Adrenal gland (tissue), 9 donors: ENCODE measurements at regions not wholly inside any gene's neighbourhood (a gene's known extent, or its start where the extent isn't known, plus 50 kb on each side); places are given as distances from the start of the nearest gene placed in this dataset.
"Not testable (repeated sequence)": the region's sequence is repeated elsewhere in the genome, so short reads cannot be mapped to it uniquely, and the experiment has no call there.

Experiments used
- DNase-seq, 7 donors: peaks; one replicate each; pipeline ENCODE4 v3.0.0-alpha.2; 2019 to 2020
- H3K27ac ChIP-seq, 5 donors: fragments of 200-600 bp; sonication (generic) in 4 of 5; 1 replicate in 3 of 5; 2 replicates in 2 of 5; pipeline versions ENCODE4 v1.5.1 to v1.8.0; 2016 to 2020; ENCODE audit warnings: mild to moderate bottlenecking in 1 of 5
- H3K27me3 ChIP-seq: fragments of 200-600 bp; 2 replicates; pipeline ENCODE4 v1.8.0; 2021
- H3K36me3 ChIP-seq, 2 donors: fragments of 200-600 bp; replicated peaks in 1 of 2; 1 replicate in 1 of 2; 2 replicates in 1 of 2; pipeline versions ENCODE4 v1.5.1 to v1.8.0; 2018 to 2022
- H3K4me1 ChIP-seq, 2 donors: fragments of 200-600 bp; replicated peaks in 1 of 2; 1 replicate in 1 of 2; 2 replicates in 1 of 2; pipeline versions ENCODE4 v1.5.1 to v1.8.0; 2018 to 2021
- H3K4me3 ChIP-seq, 4 donors: fragments of 200-600 bp; sonication (generic) in 3 of 4; one replicate each; pipeline ENCODE4 v1.5.1; 2016 to 2018
- H3K9me3 ChIP-seq, 3 donors: fragments of 200-600 bp; sonication (generic) in 1 of 3; replicated peaks in 1 of 3; 1 replicate in 2 of 3; 2 replicates in 1 of 3; pipeline versions ENCODE4 v1.5.1 to v1.8.0; 2016 to 2021
- POLR2A ChIP-seq, 2 donors: fragments of 450-650 bp; IDR thresholded peaks; one replicate each; pipeline ENCODE4 v1.6.1; 2017; ENCODE audit warnings: antibody characterized with exemption in 2 of 2, mild to moderate bottlenecking in 2 of 2, moderate library complexity in 1 of 2
- WGBS, 4 donors: extraction: QIAGEN DNeasy Blood & Tissue Kit in 2 of 4; methylation state at CpG; one replicate each; pipeline versions ENCODE4 v1.1.5 to v1.1.7; 2013 to 2017; 5-methylcytosine and 5-hydroxymethylcytosine counted together
- intact Hi-C, 2 donors: fragments of 100-400 bp; cut with DNase I; formaldehyde crosslinking; loops; one replicate each; pipeline versions ENCODE4 v1.14.1 to v1.15.0; 2022 to 2023
- TF ChIP-seq, protein P1 (sequence below), 6 experiments: fragments of 450-650 bp in 4 of 6; fragments of 200-600 bp in 2 of 6; sonication (generic) in 1 of 6; IDR thresholded peaks; 1 replicate in 5 of 6; 2 replicates in 1 of 6; pipeline versions ENCODE4 v1.5.1 to v1.8.0; 2016 to 2021; ENCODE audit warnings: antibody characterized with exemption in 6 of 6, mild to moderate bottlenecking in 2 of 6, moderate library complexity in 1 of 6
- donor health status: healthy with polysubstance abuse.
- donor health status: Bipolar disorder and iron deficiency.
- donor health status: DM: yes; HTN: yes; CAD: no.
- donor health status: DM: no; HTN: no; CAD: no.
- donor health status: DM: no; HTN: no; CAD: no.

DNA sequence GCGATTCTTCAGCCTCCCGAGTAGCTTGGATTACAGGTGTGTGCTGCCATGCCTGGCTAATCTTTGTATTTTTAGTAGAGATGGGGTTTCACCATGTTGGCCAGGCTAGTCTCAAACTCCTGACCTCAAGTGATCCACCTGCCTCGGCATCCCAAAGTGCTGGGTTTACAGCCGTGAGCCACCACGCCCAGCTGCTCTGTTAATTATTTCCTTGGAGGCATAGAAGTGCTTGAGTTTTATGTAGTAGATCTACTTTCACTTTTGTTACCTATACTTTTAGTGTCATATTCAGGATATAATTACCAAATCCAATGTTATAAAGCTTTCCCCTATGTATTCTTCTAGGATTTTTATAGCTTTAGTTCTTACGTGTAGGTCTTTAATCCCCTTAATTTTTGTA lies 1093.0 kb downstream of the GATA3 start:
- TF ChIP-seq, protein P1, sequence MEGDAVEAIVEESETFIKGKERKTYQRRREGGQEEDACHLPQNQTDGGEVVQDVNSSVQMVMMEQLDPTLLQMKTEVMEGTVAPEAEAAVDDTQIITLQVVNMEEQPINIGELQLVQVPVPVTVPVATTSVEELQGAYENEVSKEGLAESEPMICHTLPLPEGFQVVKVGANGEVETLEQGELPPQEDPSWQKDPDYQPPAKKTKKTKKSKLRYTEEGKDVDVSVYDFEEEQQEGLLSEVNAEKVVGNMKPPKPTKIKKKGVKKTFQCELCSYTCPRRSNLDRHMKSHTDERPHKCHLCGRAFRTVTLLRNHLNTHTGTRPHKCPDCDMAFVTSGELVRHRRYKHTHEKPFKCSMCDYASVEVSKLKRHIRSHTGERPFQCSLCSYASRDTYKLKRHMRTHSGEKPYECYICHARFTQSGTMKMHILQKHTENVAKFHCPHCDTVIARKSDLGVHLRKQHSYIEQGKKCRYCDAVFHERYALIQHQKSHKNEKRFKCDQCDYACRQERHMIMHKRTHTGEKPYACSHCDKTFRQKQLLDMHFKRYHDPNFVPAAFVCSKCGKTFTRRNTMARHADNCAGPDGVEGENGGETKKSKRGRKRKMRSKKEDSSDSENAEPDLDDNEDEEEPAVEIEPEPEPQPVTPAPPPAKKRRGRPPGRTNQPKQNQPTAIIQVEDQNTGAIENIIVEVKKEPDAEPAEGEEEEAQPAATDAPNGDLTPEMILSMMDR (IDR thresholded peaks at IDR 0.05): no peak
- TF ChIP-seq POLR2A (IDR thresholded peaks at IDR 0.05): no peak
- 77 to 86% (median 82%) methylated on average over 4 to 6 of the region's 6 CpGs for WGBS, 4 donors
- H3K27ac ChIP-seq: no peak overlapping the region
- H3K4me1 ChIP-seq: no peaks in the 10 kb centered on the region
- no peak for DNase-seq
- no peaks in the 10 kb centered on the region for H3K36me3 ChIP-seq
- H3K27me3 ChIP-seq: no peaks in the 10 kb centered on the region
- H3K4me3 ChIP-seq: no peak overlapping the region
- intact Hi-C loops: no loop called here
- no peaks in the 10 kb centered on the region for H3K9me3 ChIP-seq

DNA sequence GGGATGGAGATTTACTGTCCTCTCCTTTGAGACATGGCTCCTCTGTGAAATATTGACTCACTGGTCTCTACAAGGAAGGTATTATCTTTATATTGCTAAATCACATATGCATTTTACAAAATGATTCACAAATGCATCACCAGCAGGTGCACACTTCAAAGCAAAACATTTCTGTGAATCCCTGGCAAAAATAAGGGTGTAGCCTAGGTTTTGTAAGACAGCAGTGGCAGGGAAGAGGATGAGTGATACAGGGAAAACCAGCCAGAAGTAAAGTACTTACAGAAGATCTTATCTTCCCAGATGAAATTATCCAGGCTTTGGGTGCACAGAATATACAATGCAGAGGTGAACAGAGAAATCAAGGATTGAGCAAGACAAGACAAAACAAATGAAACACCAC lies 1094.6 kb downstream of the GATA3 start:
- Histone ChIP-seq H3K27ac (no peak overlapping the region), H3K4me3 (no peak overlapping the region), H3K9me3 (no peaks in the 10 kb centered on the region), H3K4me1 (no peaks in the 10 kb centered on the region), H3K36me3 (no peaks in the 10 kb centered on the region), H3K27me3 (no peaks in the 10 kb centered on the region)
- no peak for DNase-seq
- TF ChIP-seq, protein P1 (IDR thresholded peaks at IDR 0.05): no peak
- TF ChIP-seq POLR2A (IDR thresholded peaks at IDR 0.05): no peak
- intact Hi-C loops: no loop called here

DNA sequence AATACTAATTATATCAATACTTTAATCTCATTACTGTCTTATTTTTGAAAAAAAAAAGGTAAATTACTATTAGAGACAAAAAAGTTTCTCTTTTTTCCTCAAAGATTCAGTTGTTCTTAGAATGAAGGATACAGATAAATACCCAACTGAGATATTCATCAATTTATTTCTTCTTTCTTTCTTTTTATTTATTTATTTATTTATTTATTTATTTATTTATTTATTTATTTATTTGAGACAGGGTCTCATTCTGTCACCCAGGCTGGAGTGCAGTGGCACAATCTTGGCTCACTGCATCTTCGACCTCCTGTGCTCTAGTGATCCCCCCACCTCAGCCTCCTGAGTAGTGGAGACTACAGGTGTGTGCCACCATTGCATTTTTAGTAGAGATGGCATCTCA lies 1098.6 kb downstream of the GATA3 start:
- H3K27me3 ChIP-seq, H3K4me3 ChIP-seq, H3K4me1 ChIP-seq, H3K9me3 ChIP-seq, H3K36me3 ChIP-seq, H3K27ac ChIP-seq, DNase-seq, intact Hi-C loops: not testable (repeated sequence)
- WGBS, 4 donors: 42 to 96% (median 70%) methylated on average over 1 of the region's 1 CpG

DNA sequence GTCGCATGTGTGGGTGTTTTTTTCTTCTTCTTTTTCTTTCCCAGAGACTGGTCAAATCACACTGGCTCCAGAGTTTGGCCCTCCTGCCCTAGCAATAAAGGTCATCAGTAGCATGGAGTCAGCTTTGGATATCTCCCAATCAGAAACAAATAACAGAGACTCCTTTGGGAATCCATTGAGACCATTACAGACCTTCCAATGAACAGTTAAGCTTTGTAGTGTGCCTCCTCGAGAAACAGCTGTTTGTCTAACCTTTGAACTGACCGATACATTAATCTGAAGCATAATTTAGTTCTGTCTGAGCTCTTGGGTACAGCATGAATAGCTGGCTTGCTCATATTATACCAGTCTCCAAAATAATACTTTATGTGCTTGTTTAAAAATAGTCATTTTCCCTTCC lies 1103.2 kb downstream of the GATA3 start:
- 27 to 43% (median 39%) methylated on average over 3 of the region's 3 CpGs for WGBS, 4 donors
- H3K4me3 ChIP-seq: no peak overlapping the region
- TF ChIP-seq, protein P1 (IDR thresholded peaks at IDR 0.05): no peak
- TF ChIP-seq POLR2A (IDR thresholded peaks at IDR 0.05): no peak
- DNase-seq: no peak
- no peaks in the 10 kb centered on the region for H3K27me3 ChIP-seq
- no peaks in the 10 kb centered on the region for H3K4me1 ChIP-seq
- no peaks in the 10 kb centered on the region for H3K9me3 ChIP-seq
- intact Hi-C loops: no loop called here
- no peaks in the 10 kb centered on the region for H3K36me3 ChIP-seq
- H3K27ac ChIP-seq: no peak overlapping the region

DNA sequence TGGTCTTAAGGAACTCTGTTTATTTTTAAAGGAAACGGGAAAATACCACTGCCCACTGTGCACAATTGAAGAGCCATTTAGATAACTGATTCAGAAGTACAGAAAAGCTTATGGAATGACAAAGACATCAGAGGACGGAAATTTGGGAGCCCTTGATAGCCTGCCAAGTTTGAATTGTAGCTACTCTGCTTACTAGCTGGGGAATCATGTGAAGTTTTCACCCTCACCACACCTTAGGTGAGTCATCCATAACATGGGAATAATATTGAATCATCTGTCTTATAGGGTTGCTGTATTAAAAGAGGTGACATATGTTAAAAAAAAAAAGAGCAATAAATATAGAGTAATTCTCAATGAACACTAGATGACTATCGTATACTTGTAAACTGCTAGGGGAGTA lies 1104.2 kb downstream of the GATA3 start:
- 67 to 76% (median 72%) methylated on average over 3 of the region's 3 CpGs for WGBS, 4 donors
- Histone ChIP-seq H3K27ac (no peak overlapping the region), H3K4me1 (no peaks in the 10 kb centered on the region), H3K4me3 (no peak overlapping the region), H3K9me3 (no peaks in the 10 kb centered on the region), H3K36me3 (no peaks in the 10 kb centered on the region), H3K27me3 (no peaks in the 10 kb centered on the region)
- intact Hi-C loops: no loop called here
- no peak for DNase-seq
- no peak for TF ChIP-seq POLR2A (IDR thresholded peaks at IDR 0.05)
- TF ChIP-seq, protein P1 (IDR thresholded peaks at IDR 0.05): no peak
